DND-41 (cell line): ENCODE measurements at regions not wholly inside any gene's neighbourhood (a gene's known extent, or its start where the extent isn't known, plus 50 kb on each side); places are given as distances from the start of the nearest gene placed in this dataset.

ENCODE experiments used
- EZH2 ChIP-seq: IDR thresholded peaks from 3 replicates; pipeline ENCODE4 v1.6.1; 2012; ENCODE audit warnings: borderline replicate concordance, low read depth, mild to moderate bottlenecking, moderate library complexity, low read length, inconsistent platforms; ENCODE audit not compliant: severe bottlenecking
- TF ChIP-seq, protein P1 (sequence below): IDR thresholded peaks from 2 replicates; pipeline ENCODE4 v1.5.1; 2012; ENCODE audit warnings: borderline replicate concordance, low read length, moderate library complexity, mild to moderate bottlenecking; ENCODE audit not compliant: poor library complexity, severe bottlenecking; ENCODE audit errors: extremely low read depth

GRCh38 chr2:145095641-145096435 is 575.9 kb upstream of the ZEB2 start:
- TF ChIP-seq, protein P1, sequence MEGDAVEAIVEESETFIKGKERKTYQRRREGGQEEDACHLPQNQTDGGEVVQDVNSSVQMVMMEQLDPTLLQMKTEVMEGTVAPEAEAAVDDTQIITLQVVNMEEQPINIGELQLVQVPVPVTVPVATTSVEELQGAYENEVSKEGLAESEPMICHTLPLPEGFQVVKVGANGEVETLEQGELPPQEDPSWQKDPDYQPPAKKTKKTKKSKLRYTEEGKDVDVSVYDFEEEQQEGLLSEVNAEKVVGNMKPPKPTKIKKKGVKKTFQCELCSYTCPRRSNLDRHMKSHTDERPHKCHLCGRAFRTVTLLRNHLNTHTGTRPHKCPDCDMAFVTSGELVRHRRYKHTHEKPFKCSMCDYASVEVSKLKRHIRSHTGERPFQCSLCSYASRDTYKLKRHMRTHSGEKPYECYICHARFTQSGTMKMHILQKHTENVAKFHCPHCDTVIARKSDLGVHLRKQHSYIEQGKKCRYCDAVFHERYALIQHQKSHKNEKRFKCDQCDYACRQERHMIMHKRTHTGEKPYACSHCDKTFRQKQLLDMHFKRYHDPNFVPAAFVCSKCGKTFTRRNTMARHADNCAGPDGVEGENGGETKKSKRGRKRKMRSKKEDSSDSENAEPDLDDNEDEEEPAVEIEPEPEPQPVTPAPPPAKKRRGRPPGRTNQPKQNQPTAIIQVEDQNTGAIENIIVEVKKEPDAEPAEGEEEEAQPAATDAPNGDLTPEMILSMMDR = no peak
- TF ChIP-seq EZH2 = no peak
